ENCODE measurements at regions not wholly inside any gene's neighbourhood (a gene's known extent, or its start where the extent isn't known, plus 50 kb on each side); places are given as distances from the start of the nearest gene placed in this dataset.
"Not testable (repeated sequence)": the region's sequence is repeated elsewhere in the genome, so short reads cannot be mapped to it uniquely, and the experiment has no call there.

DNA sequence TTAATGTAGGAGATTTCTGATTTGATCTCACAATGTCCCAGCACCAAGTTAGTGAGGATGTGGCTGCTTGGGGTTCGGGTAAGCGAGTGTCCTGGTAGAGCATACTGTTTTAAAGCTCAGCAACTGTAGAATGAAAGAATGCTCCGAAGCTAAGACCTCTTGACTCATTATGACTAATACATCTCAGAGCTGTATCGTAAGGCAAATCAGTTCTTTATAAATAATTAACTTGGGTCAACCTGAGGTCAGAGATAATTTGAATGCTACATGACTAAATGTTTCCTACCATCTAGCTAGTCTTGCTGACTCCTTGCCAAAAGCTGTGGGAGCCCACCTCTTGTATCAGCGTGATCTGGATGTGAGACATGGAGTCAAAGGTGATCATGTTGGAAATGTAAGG is 128.8 kb upstream of the PDE7B start:
- Mint-ChIP-seq H3K4me1 (no peaks in the 10 kb centered on the region), H3K9me3 (peaks cover 22% of the 10 kb centered on the region), H3K4me3 (no peak overlapping the region), H3K36me3 (peaks cover 8% of the 10 kb centered on the region), H3K27ac (no peak overlapping the region), H3K27me3 (no peaks in the 10 kb centered on the region)
- ATAC-seq (ENCODE audit: low read depth) (no peak), DNase-seq (no peak)
- POLR2A ChIA-PET: no interaction called here

- POLR2A ChIA-PET: no interaction called here
- no peak overlapping the region for H3K27ac Mint-ChIP-seq
- H3K9me3 Mint-ChIP-seq: peaks cover 17% of the 10 kb centered on the region
- no peak for DNase-seq
- no peak for ATAC-seq (ENCODE audit: low read depth)
- no peak overlapping the region for H3K4me3 Mint-ChIP-seq
- H3K4me1 Mint-ChIP-seq: no peaks in the 10 kb centered on the region
- H3K27me3 Mint-ChIP-seq: peaks cover under 1% of the 10 kb centered on the region
- H3K36me3 Mint-ChIP-seq: peaks cover 4% of the 10 kb centered on the region
Observed at GRCh38 chr6:135728589-135728988, 122.9 kb upstream of the PDE7B start.

- DNase-seq: no peak
- Mint-ChIP-seq H3K4me3 (no peak overlapping the region), H3K4me1 (no peaks in the 10 kb centered on the region), H3K36me3 (peaks cover 2% of the 10 kb centered on the region), H3K27ac (no peak overlapping the region), H3K27me3 (peaks cover 5% of the 10 kb centered on the region), H3K9me3 (peaks cover 9% of the 10 kb centered on the region)
- POLR2A ChIA-PET: no interaction called here
- no peak for ATAC-seq (ENCODE audit: low read depth)
Observed at GRCh38 chr6:135731116-135731515, 120.4 kb upstream of the PDE7B start.

GRCh38 chr6:135736351-135736750 is 115.2 kb upstream of the PDE7B start:
- H3K27ac Mint-ChIP-seq; H3K36me3 Mint-ChIP-seq; H3K4me1 Mint-ChIP-seq; H3K4me3 Mint-ChIP-seq; ATAC-seq (ENCODE audit: low read depth); DNase-seq; H3K9me3 Mint-ChIP-seq; H3K27me3 Mint-ChIP-seq; POLR2A ChIA-PET: not testable (repeated sequence)

DNA sequence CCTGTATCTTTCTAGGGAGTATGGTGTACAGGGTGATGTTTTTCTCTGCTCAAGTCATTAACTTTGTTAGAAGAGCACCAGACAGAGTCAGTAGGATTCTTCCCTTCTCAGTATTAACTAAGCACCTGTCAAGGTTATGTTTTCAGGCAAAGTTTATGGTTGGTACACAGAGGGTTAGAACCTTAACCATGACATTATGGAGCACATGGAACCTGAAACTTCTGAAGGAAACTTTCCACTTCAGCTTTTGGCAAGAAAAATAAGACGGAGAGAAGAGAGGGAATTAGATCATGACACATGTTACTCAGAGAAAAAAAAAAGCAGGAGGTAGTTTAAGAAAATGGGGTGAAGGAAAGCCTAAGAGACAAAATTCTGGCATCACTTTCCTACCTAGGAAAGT is 112.9 kb upstream of the PDE7B start:
- Mint-ChIP-seq H3K27me3 (peaks cover 9% of the 10 kb centered on the region), H3K4me1 (no peaks in the 10 kb centered on the region), H3K9me3 (peaks cover 4% of the 10 kb centered on the region), H3K4me3 (no peak overlapping the region), H3K27ac (no peak overlapping the region), H3K36me3 (peaks cover 2% of the 10 kb centered on the region)
- DNase-seq: no peak
- POLR2A ChIA-PET: no interaction called here
- ATAC-seq (ENCODE audit: low read depth): no peak

GRCh38 chr6:135739288-135739687 is 112.2 kb upstream of the PDE7B start:
- H3K4me1 Mint-ChIP-seq: no peaks in the 10 kb centered on the region
- peaks cover 5% of the 10 kb centered on the region for H3K27me3 Mint-ChIP-seq
- H3K36me3 Mint-ChIP-seq: no peaks in the 10 kb centered on the region
- POLR2A ChIA-PET: no interaction called here
- ATAC-seq (ENCODE audit: low read depth): no peak
- no peak for DNase-seq
- H3K4me3 Mint-ChIP-seq: no peak overlapping the region
- no peak overlapping the region for H3K27ac Mint-ChIP-seq
- H3K9me3 Mint-ChIP-seq: peaks cover 4% of the 10 kb centered on the region

DNA sequence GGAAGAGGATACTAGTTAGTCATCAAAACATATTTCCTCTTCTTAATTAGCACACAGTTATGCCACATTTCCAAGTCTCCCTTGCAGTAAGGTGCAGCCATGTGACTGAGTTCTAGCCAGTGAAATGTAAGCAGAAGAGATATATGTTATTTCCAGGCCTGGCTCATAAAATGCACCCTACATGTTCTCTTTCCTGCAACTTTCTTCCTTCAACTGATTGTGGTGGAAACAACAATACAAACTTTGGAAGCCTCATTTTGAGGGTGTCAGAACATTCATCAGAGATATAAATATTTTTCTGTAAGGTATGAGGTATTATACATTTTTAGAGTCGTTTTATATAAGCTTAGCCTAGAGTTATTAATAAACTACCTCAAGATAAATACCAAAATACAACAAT is 110.9 kb upstream of the PDE7B start:
- POLR2A ChIA-PET: no interaction called here
- DNase-seq: no peak
- Mint-ChIP-seq H3K9me3 (peaks cover 4% of the 10 kb centered on the region), H3K27ac (no peak overlapping the region), H3K27me3 (peaks cover 5% of the 10 kb centered on the region), H3K36me3 (no peaks in the 10 kb centered on the region), H3K4me1 (no peaks in the 10 kb centered on the region), H3K4me3 (no peak overlapping the region)
- ATAC-seq (ENCODE audit: low read depth): no peak

DNA sequence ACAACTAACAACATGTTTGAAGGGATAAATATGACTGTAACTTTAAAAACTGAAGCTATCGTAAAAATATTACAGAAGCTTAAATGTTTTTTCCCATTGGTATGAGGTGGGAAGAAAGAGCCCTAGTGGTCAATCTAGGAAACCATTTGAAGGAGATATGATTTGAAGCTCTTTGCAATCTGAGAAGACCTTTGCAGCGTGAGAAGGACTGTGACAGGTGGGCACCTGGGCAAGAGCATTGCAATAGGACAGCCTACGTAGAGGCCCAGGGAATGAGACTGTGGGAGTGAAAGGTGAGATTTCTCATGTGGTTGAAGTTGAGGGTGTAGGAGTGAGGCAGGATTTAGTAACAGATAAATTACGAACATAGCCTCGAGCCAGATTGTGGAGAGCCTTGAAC is 108.0 kb upstream of the PDE7B start:
- DNase-seq (no peak), ATAC-seq (ENCODE audit: low read depth) (no peak)
- Mint-ChIP-seq H3K27ac (no peak overlapping the region), H3K4me3 (no peak overlapping the region), H3K27me3 (peaks cover 5% of the 10 kb centered on the region), H3K9me3 (peaks cover 2% of the 10 kb centered on the region), H3K36me3 (no peaks in the 10 kb centered on the region), H3K4me1 (no peaks in the 10 kb centered on the region)
- POLR2A ChIA-PET: no interaction called here

DNA sequence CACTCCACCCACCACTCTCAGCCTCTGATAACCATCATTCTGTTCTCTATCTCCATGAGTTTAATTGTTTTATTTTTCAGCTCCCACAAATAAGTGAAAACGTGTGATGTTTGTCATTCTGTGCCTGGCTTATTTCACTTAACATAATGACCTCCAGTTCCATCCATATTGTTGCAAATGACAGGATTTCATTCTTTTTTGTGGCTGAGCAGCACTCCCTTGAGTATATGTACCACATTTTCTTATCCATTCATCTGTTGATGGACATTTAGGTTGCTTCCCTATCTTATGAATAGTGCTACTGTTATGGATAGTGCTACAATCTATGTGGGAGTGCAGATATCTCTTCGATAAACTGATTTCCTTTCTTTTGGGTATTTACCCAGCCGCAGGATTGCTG is 103.3 kb upstream of the PDE7B start:
- no peaks in the 10 kb centered on the region for H3K9me3 Mint-ChIP-seq

DNA sequence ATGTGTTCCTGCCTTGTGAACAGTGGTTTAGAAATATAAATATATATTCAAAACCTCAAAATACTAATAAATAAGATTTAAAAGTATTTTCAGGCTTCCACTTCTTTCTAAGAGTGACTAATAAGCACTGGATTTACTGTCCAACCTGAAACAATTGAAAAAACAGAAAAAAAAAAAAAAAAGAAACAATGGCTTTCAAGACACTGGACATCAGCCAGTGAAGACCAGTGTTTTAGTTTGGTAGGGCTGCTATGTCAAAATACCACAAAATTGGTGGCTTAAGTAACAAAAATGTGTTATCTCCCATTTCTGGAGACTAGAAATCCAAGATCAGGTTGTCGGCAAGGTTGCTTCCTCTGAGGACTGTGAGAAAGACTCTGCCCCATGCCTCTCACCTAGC is 101.4 kb upstream of the PDE7B start:
- Mint-ChIP-seq H3K4me3 (no peak overlapping the region), H3K27me3 (no peaks in the 10 kb centered on the region), H3K36me3 (no peaks in the 10 kb centered on the region), H3K27ac (no peak overlapping the region), H3K9me3 (no peaks in the 10 kb centered on the region), H3K4me1 (no peaks in the 10 kb centered on the region)
- POLR2A ChIA-PET: no interaction called here
- ATAC-seq (ENCODE audit: low read depth) (no peak), DNase-seq (no peak)

More for the DNA sequence above, 103.3 kb upstream of the PDE7B start:
- POLR2A ChIA-PET: no interaction called here
- no peaks in the 10 kb centered on the region for H3K4me1 Mint-ChIP-seq
- ATAC-seq (ENCODE audit: low read depth) (no peak), DNase-seq (no peak)
- no peaks in the 10 kb centered on the region for H3K36me3 Mint-ChIP-seq
- no peak overlapping the region for H3K4me3 Mint-ChIP-seq
- peaks cover 4% of the 10 kb centered on the region for H3K27me3 Mint-ChIP-seq
- no peak overlapping the region for H3K27ac Mint-ChIP-seq

- Mint-ChIP-seq H3K27me3 (no peaks in the 10 kb centered on the region), H3K4me1 (no peaks in the 10 kb centered on the region), H3K36me3 (no peaks in the 10 kb centered on the region), H3K4me3 (no peak overlapping the region), H3K9me3 (no peaks in the 10 kb centered on the region), H3K27ac (no peak overlapping the region)
- DNase-seq (no peak), ATAC-seq (ENCODE audit: low read depth) (no peak)
- POLR2A ChIA-PET: no interaction called here
Observed at GRCh38 chr6:135753196-135753595, 98.3 kb upstream of the PDE7B start.

GRCh38 chr6:135759831-135760230 is 91.7 kb upstream of the PDE7B start:
- DNase-seq (no peak), ATAC-seq (ENCODE audit: low read depth) (no peak)
- peaks cover 3% of the 10 kb centered on the region for H3K9me3 Mint-ChIP-seq
- no peaks in the 10 kb centered on the region for H3K27me3 Mint-ChIP-seq
- H3K4me3 Mint-ChIP-seq: no peak overlapping the region
- peaks cover 2% of the 10 kb centered on the region for H3K4me1 Mint-ChIP-seq
- H3K36me3 Mint-ChIP-seq: no peaks in the 10 kb centered on the region
- POLR2A ChIA-PET: no interaction called here
- no peak overlapping the region for H3K27ac Mint-ChIP-seq

DNA sequence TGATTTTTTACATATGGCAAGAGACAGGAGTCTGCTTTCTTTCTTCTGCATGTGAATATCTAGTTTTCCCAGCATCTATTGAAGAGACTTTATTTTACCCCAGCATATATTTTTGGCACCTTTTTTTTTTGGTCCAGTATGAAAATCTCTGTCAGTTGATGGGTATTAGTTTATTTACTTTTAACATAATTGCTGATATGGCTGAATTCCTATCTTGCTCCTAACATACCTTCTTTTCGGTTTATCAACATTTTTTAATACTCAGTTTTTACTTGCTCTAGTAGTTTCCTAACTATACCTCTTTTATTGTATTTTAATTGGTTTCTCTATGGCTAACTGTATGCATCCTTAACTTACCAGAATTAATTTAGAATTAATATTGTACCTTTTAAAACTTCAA is 77.5 kb upstream of the PDE7B start:
- POLR2A ChIA-PET: no interaction called here
- Mint-ChIP-seq H3K9me3 (peaks cover 3% of the 10 kb centered on the region), H3K27me3 (no peaks in the 10 kb centered on the region), H3K27ac (no peak overlapping the region), H3K4me3 (no peak overlapping the region), H3K4me1 (no peaks in the 10 kb centered on the region), H3K36me3 (no peaks in the 10 kb centered on the region)
- ATAC-seq (ENCODE audit: low read depth): no peak
- DNase-seq: no peak

DNA sequence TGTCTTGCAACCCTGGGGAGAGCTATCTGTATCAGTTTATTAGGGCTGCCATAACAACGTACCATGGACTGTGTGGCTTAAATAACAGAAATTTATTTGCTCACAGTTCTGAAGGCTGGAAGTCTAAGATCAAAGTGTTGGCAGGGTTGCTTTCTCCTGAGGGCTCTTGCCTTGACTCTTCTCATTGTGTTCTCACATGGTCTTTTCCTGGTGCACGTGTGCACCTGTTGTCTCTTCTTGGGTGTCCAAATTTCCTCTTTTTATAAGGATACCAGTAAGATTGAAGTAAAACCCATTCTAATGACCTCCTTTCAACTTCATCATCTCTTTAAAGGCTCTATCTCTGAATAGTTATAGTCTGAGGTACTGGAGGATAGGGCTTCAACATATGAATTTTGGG is 72.3 kb upstream of the PDE7B start:
- DNase-seq (no peak), ATAC-seq (ENCODE audit: low read depth) (no peak)
- H3K36me3 Mint-ChIP-seq: no peaks in the 10 kb centered on the region
- no peak overlapping the region for H3K27ac Mint-ChIP-seq
- no peaks in the 10 kb centered on the region for H3K27me3 Mint-ChIP-seq
- no peaks in the 10 kb centered on the region for H3K4me1 Mint-ChIP-seq
- H3K4me3 Mint-ChIP-seq: no peak overlapping the region
- POLR2A ChIA-PET: no interaction called here
- H3K9me3 Mint-ChIP-seq: no peaks in the 10 kb centered on the region

DNA sequence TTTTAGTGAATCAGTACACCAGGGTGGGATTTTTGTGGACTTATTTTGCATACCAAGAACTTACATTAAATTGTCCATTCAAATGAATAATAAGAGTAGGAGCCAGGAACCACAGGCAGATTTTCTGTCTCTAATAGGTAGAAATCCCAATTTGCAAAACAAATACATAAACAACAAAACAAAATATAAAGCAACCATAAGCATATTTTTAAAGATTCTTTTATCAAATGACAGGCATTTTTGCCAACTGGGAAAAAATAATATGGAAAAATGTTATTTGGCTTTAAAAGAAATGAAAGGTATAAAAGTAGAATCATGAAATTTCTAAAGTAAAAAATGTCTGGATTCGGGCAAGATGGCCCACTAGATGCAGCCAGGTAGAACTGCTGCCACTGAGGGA is 71.2 kb upstream of the PDE7B start:
- no peak for ATAC-seq (ENCODE audit: low read depth)

More for the DNA sequence above, 71.2 kb upstream of the PDE7B start:
- no peak for DNase-seq
- no peak overlapping the region for H3K4me3 Mint-ChIP-seq
- POLR2A ChIA-PET: no interaction called here
- H3K36me3 Mint-ChIP-seq: no peaks in the 10 kb centered on the region
- no peaks in the 10 kb centered on the region for H3K9me3 Mint-ChIP-seq
- no peak overlapping the region for H3K27ac Mint-ChIP-seq
- H3K4me1 Mint-ChIP-seq: no peaks in the 10 kb centered on the region
- no peaks in the 10 kb centered on the region for H3K27me3 Mint-ChIP-seq
